ENCODE measurements at regions not wholly inside any gene's neighbourhood (a gene's known extent, or its start where the extent isn't known, plus 50 kb on each side); places are given as distances from the start of the nearest gene placed in this dataset.

DNA sequence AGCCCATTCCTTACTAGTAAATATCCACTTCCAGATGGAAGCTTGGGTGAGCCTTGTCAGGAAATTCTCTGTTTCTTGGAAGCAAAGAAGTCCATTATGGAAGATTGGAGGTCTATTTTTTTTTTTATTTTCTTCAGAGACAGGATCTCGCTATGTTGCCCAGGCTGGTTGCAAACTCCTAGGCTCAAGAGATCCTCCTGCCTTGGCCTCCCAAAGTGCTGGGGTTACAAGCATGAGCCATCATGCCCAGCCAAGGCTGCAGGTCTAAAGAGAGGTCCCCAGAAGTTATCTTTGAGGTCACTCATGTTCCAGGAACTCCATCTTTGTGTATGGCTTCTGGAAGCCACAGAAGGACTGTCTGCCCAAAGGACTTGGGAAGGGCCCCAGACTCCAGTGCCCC lies 255.3 kb downstream of the LY86 start:
- no peak for TF ChIP-seq CTCF (conservative IDR thresholded peaks at IDR 0.05)
- TF ChIP-seq ZFX (IDR thresholded peaks at IDR 0.05): no peak
- H3K27ac ChIP-seq: no peak overlapping the region

DNA sequence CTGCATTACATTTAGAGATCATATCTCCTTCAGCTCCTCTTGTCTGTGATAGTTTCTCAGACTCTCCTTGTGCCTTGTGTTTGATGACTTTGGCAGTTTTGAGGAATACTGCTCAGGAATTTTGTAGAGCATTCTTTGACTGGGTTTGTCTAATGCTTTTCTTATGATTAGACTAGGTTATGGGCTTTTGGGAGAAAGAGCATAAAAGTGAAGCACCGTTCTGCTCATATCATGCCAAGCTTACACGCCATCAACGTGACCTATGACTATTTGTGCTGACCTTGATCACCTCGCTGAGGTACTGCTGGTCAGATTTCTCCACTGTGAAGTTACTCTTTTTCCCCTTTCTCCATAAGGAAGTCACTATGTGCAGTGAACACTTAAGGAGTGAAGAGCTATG lies 256.0 kb downstream of the LY86 start:
- H3K27ac ChIP-seq: no peak overlapping the region
- no peak for TF ChIP-seq ZFX (IDR thresholded peaks at IDR 0.05)
- no peak for TF ChIP-seq CTCF (conservative IDR thresholded peaks at IDR 0.05)

DNA sequence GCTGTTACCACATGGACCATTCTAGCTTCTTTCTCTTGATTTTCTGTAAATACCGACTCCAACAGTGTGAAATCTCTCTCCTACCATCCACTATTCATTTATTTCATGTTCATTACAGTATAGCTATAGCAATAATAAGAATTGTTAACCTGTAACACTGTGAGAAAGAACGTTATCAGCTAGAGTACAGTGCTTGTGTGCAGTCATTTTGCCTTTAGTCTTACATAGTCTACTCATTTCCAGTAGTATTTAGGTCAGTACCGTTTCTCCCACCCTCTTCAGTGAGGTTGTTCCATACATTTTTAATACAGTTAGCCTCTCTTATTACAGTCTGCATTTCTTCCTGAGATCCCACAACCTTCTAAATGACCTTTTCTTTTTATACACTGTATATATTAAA lies 257.1 kb downstream of the LY86 start:
- H3K27ac ChIP-seq: no peak overlapping the region
- TF ChIP-seq ZFX (IDR thresholded peaks at IDR 0.05): no peak
- TF ChIP-seq CTCF (conservative IDR thresholded peaks at IDR 0.05): no peak

DNA sequence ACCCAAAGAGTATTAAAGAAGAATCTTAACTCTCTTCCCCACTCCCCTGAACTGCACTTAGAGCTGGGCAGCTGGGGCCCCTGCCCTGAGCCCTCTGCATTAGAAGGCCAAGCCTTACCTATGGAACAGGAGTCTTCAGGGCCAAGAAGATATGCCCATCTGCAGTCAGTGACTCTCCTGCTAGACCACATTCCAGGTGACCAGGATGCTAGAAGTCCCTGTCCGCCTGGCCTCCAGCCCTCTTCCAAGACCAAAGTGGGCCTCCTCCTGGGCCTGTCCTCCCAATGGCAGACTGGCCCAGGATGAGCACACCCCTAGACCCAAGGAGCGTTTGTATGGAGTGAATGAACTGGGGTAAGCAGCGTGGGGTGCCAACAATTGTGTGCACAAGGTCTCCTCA lies 259.1 kb downstream of the LY86 start:
- no peak for TF ChIP-seq CTCF (conservative IDR thresholded peaks at IDR 0.05)
- TF ChIP-seq ZFX (IDR thresholded peaks at IDR 0.05): no peak
- H3K27ac ChIP-seq: no peak overlapping the region

- no peak for TF ChIP-seq CTCF (conservative IDR thresholded peaks at IDR 0.05)
- no peak for TF ChIP-seq ZFX (IDR thresholded peaks at IDR 0.05)
- peak overlapping the region; percentile 24; the same call in 1 of the 2 replicates for H3K27ac ChIP-seq
These were observed 256.5 kb upstream of the RREB1 start for GRCh38 chr6:6851059-6851948.

DNA sequence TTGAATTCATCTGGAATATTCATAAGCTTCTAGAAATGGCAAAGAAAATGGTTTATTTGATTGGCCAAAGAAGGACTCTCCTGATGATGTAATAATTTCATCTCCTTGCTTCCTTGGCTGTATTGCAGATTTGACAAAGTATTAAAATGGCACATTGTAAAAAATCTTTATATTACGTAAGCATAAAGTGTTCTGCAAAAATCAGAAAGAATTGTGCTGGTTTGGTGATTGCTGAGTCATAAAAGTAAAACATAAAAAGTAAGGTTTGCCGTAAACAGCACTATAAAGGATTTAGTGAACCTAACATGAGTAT lies 255.9 kb upstream of the RREB1 start:
- no peak for TF ChIP-seq CTCF (conservative IDR thresholded peaks at IDR 0.05)
- no peak for TF ChIP-seq ZFX (IDR thresholded peaks at IDR 0.05)
- no peak overlapping the region for H3K27ac ChIP-seq

- no peak overlapping the region for H3K27ac ChIP-seq
- TF ChIP-seq CTCF (conservative IDR thresholded peaks at IDR 0.05) (no peak), ZFX (IDR thresholded peaks at IDR 0.05) (no peak)
These were observed 250.9 kb upstream of the RREB1 start for GRCh38 chr6:6856538-6857523.
